Frontal cortex (tissue), 3 donors: ENCODE measurements at regions not wholly inside any gene's neighbourhood (a gene's known extent, or its start where the extent isn't known, plus 50 kb on each side); places are given as distances from the start of the nearest gene placed in this dataset.

Experiments
- DNase-seq, 2 donors: peaks; one replicate each; pipeline ENCODE4 v3.0.0; 2012; ENCODE audit warnings: low spot score in 2 of 2
- FAIRE-seq: peaks from 2 replicates; lab custom pipeline; 2012; peaks lifted over from hg19 to GRCh38; lab: Jason Lieb, UNC
- donor health status: control.
- donor health status: control.
- donor health status: control.

GRCh38 chr18:56019908-56020307, 431.9 kb upstream of the TCF4 start:
- FAIRE-seq, result no peak
- DNase-seq, result no peak

- no peak for FAIRE-seq
These were observed 431.2 kb upstream of the TCF4 start for GRCh38 chr18:56019156-56019555.

GRCh38 chr18:56009411-56009810, 421.4 kb upstream of the TCF4 start:
- FAIRE-seq, result no peak
- DNase-seq, result no peak

More at GRCh38 chr18:56019156-56019555, 431.2 kb upstream of the TCF4 start:
- DNase-seq, result no peak

- no peak for FAIRE-seq
- no peak for DNase-seq
These were observed 415.7 kb upstream of the TCF4 start for GRCh38 chr18:56003720-56004088.

DNA sequence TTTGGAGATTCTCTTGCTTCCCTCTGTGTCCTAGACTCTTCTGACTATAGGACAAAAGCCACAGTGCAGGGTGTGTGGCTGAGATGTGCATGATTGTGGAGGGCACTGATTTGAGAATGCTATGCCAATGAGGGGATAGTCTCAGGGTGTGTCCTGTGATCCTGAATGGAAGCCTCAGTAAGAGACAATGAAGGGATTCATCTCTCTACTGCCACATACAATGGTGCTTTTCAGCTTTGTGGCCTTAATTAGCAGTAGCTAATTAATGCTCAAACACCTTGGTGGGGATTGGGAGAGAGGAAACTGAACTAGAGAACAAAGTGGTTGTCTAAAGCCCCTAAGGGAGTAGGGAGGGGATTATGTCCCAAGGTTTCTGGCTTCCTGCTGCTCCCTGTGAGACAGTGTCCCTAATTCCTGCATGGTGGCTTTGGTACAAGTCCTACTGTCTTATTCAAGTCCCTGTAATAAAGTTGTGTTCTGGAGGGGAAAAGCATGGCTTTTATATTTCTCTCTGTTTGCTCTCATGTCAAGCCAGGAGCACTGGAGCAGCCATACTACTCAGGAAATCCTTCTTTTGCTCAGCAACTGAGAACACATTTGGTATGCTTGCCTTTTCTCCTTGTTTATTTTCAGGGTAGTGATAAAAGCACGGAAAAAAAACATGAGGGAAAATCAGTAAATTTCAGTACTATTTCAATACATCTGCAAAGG, 415.2 kb upstream of the TCF4 start:
- FAIRE-seq (no peak), DNase-seq (no peak)

DNA sequence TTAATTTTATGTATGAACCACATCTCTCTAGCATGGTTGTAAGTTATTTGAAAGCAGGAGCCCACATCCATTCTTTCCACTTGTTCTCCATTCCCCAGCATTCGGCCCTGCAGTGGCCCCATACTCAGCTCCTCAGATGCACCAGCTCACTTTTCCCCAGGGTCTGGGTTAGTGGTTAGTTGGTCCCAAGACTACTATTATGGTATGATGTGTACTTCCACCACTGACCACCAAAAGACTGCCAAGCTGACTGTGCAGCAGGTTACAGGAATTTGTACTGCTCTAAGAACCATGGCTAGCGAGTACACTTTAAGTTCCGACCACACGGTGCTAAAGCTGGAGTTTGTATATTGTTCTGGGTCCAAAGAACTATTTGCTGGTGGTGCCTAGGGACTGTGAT, 413.6 kb upstream of the TCF4 start:
- no peak for FAIRE-seq

DNA sequence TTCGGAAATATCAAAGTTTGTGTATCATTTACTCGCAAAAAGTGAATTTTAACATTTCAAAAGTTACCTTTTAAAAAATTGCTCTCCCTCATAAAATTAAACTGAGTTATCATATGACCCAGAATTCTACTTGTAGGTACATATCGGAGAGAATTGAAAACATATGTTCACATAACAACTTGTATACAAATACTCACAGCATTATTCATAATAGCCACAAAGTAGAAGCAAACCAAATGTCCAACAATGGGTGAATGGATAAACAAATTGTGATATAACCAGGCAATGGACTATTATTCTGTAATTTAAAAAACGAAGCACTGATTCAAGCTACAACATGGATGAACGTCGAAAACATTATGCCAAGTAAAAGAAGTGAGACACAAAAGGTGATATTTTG, 412.0 kb upstream of the TCF4 start:
- FAIRE-seq (no peak), DNase-seq (no peak)

More for the DNA sequence above, 413.6 kb upstream of the TCF4 start:
- no peak for DNase-seq

- FAIRE-seq, result no peak
- DNase-seq, result no peak
These were observed 411.6 kb upstream of the TCF4 start for GRCh38 chr18:55999641-56000040.

DNA sequence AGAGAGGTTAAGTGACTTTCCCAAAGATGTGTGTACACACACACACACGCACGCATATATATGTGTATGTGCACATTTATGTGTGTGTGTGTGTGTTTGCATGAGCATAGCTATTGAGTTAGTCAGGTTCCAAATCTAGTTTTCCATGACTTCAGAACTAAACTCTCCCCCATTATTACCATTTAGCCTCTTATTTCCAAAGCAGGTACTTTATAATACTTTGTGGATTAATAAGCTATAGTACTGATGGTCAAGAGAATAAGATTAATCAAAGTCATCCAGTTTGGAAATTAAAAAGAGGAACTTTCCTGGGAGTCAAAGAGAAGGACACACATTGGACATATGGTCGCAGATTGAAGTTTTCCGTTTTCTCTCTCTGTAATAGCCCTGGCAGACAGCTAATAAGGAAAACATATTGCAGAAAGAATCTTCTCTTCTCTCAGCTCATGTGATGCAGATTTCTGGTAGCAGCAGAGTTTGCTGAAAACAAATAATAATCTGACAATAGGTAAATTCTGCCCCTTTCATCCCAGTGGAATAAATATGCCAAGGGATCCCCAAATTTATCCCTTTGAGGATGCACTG, 410.9 kb upstream of the TCF4 start:
- DNase-seq, result no peak
- FAIRE-seq, result no peak

GRCh38 chr18:55998071-55998522, 410.1 kb upstream of the TCF4 start:
- DNase-seq (peak; percentile 10 to 20), FAIRE-seq (no peak)

GRCh38 chr18:55997151-55997561, 409.2 kb upstream of the TCF4 start:
- FAIRE-seq (no peak), DNase-seq (no peak)

DNA sequence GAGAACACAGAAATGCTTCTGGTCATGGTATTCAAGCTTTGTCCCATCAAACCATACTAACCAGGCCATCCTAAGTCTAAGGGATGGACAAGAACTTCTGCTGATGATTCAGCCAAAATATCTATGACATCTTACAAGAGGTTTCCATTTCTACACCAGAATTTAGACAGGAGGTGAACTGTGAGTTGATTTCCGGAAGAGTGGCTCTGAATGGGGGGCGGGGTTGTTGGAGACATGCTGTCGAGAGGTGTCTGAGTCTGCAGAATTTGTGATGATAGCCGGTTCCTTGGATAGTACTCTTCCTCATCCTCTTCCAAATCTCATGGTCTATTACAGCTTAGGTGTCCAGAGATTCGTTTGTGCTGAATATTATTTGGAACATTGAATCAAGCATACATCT, 408.7 kb upstream of the TCF4 start:
- DNase-seq (no peak), FAIRE-seq (no peak)

- FAIRE-seq (peak; percentile 30), DNase-seq (no peak)
These were observed 402.2 kb upstream of the TCF4 start for GRCh38 chr18:55990186-55990585.

DNA sequence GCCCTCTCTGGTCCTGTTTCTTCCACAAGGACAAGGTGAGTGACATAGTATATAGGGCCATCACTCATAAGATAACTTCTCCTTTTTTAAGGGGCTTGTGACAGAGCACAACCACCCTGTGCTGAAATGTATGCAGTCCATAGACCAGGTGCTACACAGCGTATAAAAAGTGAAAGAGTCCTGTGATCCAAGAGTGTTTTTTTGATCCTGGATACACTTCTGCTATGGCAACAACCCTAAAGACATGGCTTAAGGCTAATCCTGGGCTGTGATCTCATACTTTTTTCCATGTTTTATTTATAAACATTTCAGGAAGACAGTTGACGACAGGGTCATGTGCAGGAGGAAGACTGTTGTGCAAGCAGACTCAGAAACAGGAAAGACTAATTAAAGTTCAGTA, 400.5 kb upstream of the TCF4 start:
- no peak for DNase-seq
- FAIRE-seq, result no peak

DNA sequence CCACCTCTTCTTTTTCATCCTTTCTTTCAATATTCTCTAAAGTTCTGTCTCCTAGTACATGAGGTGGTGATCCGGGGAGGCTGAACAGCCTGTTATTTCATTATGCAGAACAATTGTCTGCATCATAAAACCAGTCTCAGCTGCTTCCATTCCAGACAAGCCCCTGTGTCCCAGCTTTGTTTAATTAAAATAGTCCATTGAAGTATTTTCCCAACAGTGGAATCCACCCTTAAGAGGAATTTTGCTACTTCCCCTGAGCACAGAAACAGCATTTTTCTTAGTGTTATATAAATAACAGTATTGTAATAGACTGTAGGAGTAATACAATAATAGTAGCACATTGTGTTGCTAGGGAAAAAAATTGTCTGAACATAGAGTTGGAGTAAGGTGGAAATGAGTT, 395.4 kb upstream of the TCF4 start:
- FAIRE-seq, result no peak
- DNase-seq, result no peak

DNA sequence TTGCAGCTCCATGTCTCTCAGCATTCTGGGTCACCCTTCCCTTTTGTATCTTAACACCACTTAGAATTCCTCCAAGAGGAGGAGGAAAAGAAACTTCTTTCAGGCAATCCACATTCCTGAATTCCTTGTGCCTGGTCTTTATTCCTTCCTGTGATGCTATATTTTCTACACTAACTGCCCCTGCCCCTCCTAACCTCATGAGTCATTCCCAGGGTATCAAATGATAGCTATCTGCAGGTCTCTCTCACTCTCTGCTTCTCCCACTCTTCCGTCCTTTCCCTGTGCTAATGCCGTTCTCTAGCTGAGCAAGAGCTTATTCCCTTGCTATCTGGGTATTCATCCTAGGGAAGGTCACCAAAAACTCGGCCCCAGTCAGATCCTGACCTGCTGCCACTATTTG, 395.0 kb upstream of the TCF4 start:
- DNase-seq (no peak), FAIRE-seq (no peak)

DNA sequence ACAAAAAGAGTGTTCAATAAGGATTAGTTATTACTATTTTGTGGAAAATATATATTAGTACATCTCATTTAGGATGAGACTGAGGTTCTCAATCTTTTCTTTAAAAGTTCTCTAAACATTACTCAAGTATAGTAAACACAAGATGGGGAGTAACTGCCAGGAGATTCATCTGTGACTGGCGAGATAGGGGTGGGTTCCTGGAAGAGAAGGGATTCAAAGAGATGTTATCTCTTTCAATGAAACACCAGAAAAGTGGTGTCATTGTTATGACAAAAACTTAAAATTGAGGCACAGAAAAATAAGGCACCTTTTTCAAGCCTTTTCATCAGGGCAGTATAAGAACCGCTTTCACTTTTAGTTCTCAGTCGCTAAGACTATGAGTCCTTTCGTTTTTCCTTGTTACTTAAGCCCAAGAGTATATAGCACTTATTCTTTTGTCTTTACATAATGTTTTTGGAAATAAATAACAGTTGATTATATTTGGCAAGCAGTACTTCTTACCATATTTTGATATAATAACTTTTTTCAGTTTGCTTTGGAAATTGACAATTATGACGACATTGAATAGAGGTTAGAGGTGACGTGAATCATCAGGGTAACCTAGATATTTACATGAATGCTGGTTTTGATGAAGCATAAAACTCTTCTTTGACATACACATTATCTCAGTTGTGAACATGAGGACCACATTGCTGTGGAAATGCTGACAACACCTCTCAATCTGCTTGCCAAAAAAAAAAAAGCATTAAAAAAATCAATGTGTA, 393.9 kb upstream of the TCF4 start:
- DNase-seq, result no peak
- FAIRE-seq, result no peak

DNA sequence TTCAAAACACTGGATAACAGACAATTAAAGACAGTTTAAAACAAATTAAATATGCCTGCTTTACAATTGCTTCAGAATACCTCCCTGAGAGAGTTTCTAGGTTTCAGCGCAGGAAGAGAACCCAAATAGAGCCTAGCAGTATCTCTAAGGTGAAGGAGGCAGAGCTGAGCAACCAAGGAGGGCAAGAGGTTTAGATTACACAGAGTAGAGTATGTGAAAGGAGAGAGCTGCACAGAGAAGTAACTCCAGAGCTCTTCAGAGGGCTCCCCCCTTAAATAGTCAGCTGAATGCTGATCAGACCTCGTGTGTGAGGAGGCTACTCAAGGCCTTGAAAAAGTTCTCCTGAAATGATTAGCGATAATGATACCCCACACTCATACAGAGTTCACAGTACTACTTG, 386.5 kb upstream of the TCF4 start:
- FAIRE-seq (no peak), DNase-seq (no peak)

DNA sequence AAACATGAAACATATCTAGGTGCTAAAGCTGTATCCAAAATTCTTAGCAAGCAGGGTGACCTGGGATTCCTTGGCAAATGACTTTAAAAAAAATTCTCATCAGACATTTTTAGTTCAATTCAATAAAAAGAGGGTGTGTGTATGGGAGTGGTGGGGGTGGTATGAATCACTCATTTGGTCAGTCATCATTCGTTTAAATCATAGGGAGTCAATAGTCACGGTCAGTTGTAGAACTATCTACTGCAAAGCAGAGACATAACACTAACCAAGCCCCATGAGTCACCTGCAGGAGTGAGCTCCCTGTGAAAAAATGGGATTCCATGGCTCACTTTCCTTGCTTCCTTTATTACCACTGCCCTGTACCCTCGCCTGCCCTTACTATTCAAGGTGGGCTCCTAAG, 380.6 kb upstream of the TCF4 start:
- FAIRE-seq (no peak), DNase-seq (no peak)

- DNase-seq, result no peak
- FAIRE-seq, result no peak
These were observed 379.0 kb upstream of the TCF4 start for GRCh38 chr18:55967019-55967418.

- FAIRE-seq (no peak), DNase-seq (no peak)
These were observed 376.2 kb upstream of the TCF4 start for GRCh38 chr18:55964171-55964570.
